B cell (primary cell): ENCODE measurements at regions not wholly inside any gene's neighbourhood (a gene's known extent, or its start where the extent isn't known, plus 50 kb on each side); places are given as distances from the start of the nearest gene placed in this dataset.
"Not testable (repeated sequence)": the region's sequence is repeated elsewhere in the genome, so short reads cannot be mapped to it uniquely, and the experiment has no call there.

ENCODE experiments used
- CTCF ChIP-seq: fragments of 200-600 bp; IDR thresholded peaks from one replicate; pipeline ENCODE4 v1.8.0; 2022; ENCODE audit warnings: antibody characterized with exemption, mild to moderate bottlenecking
- EZH2 ChIP-seq: IDR thresholded peaks from 2 replicates; pipeline ENCODE4 v1.6.1; 2012; ENCODE audit warnings: borderline replicate concordance, low read depth, mild to moderate bottlenecking, moderate library complexity, low read length; ENCODE audit not compliant: insufficient read depth, poor library complexity, severe bottlenecking

GRCh38 chr5:42115721-42116120 lies 190.6 kb downstream of the FBXO4 start:
- not testable (repeated sequence) for TF ChIP-seq CTCF, EZH2
